ENCODE measurements at regions not wholly inside any gene's neighbourhood (a gene's known extent, or its start where the extent isn't known, plus 50 kb on each side); places are given as distances from the start of the nearest gene placed in this dataset.

DNA sequence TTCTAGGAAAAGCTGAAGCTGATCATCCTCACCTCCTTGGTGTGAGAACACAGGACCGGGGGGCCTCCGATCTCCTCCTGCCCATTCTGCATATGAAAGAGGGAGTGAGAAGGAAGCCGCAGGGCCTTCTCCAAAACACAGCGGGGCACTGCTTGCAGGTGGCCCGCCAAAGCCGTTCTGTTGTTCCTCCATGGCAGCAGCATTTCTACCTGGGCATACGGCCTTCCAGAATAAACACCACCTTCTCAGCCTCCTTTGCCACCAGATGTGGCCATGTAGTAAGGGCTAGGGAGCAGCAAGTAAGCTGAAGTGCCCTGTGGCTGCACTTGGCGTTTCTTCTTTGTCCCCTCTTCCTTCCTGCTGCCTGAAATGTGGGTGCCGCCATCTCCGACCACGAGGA is 214.9 kb downstream of the TOMM20 start:
- no peaks in the 10 kb centered on the region for H4K20me1 ChIP-seq (ENCODE audit: insufficient read depth, low read length)
- H3K4me1 ChIP-seq (ENCODE audit: insufficient read depth, low read length) = peaks cover 47% of the 10 kb centered on the region
- no peak overlapping the region for H3K4me3 ChIP-seq (replicated peaks in 1 of 3; ENCODE audit: insufficient read depth in 1 of 3, low read depth in 2 of 3, low read length in 3 of 3)
- in situ Hi-C loops (cut with HindIII; ENCODE audit: extremely low pct_ligation_motif_present, low pct_unique_long_range_greater_than_20kb) = no loop called here
- no peak for FAIRE-seq
- no peak overlapping the region for H3K4me2 ChIP-seq (ENCODE audit: low read depth, low read length)
- no peaks in the 10 kb centered on the region for H3K27me3 ChIP-seq (ENCODE audit: control insufficient read depth in 1 of 2, insufficient read depth in 2 of 2, low read length in 2 of 2)
- no peaks in the 10 kb centered on the region for H3K79me2 ChIP-seq (ENCODE audit: insufficient read depth, low read length)
- no peaks in the 10 kb centered on the region for H3K9me3 ChIP-seq (ENCODE audit: low read length)
- no peak overlapping the region for H2AFZ ChIP-seq (ENCODE audit: low read length)
- TF ChIP-seq HOXA3 (CRISPR knock-in tag; IDR thresholded peaks at IDR 0.05) (no peak), SOX13 (IDR thresholded peaks at IDR 0.05) (no peak), SOX13 (CRISPR knock-in tag; conservative IDR thresholded peaks at IDR 0.05 in 1 of 2, IDR thresholded peaks at IDR 0.05 in 1 of 2) (no peak), SALL2 (CRISPR knock-in tag; IDR thresholded peaks at IDR 0.05) (no peak)
- TF ChIP-seq, protein P1, sequence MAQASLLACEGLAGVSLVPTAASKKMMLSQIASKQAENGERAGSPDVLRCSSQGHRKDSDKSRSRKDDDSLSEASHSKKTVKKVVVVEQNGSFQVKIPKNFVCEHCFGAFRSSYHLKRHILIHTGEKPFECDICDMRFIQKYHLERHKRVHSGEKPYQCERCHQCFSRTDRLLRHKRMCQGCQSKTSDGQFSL (CRISPR knock-in tag; IDR thresholded peaks at IDR 0.05) = no peak
- CTCF ChIA-PET (ENCODE audit: low intra/inter-chr PET ratio, low total read pairs) = no interaction called here
- 92% methylated on average over 11 of the region's 11 CpGs for WGBS (ENCODE audit: low lambda C conversion rate)
- POLR2A ChIA-PET = no interaction called here
- no peaks in the 10 kb centered on the region for H3K36me3 ChIP-seq (replicated peaks in 1 of 2; ENCODE audit: control insufficient read depth in 1 of 2, insufficient read depth in 2 of 2, low read length in 2 of 2)
- intact Hi-C loops (cut with micrococcal nuclease; ENCODE audit: unreplicated experiment) = no loop called here
- no peak for DNase-seq (ENCODE audit: low spot score)
- no peak overlapping the region for H3K9ac ChIP-seq (ENCODE audit: insufficient read depth, low read depth, low read length)
- ATAC-seq = no peak
- no TSS peak for BruUV-seq (replicated peaks)
- no peak overlapping the region for H3K27ac ChIP-seq (ENCODE audit: extremely low read length, insufficient read depth, low read length)

DNA sequence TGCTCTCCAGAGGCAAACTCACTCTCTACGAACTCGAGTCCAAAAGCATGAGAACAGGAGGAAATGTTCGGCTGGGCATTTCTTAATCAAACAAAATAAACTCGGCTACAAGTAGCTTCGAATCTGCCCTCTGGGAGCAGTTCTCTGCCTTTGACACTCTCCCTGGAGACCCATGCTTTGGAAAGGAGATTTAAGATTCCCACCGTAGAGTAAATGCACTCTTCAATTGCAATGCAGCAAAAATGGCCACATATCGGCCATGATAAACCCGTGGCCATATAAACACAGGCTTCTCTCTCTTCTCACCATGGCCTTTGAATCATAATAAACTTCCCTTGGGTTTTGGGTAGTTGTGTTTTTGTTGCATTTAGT is 215.4 kb downstream of the TOMM20 start:
- Histone ChIP-seq H3K9ac (ENCODE audit: insufficient read depth, low read depth, low read length) (no peak overlapping the region), H3K79me2 (ENCODE audit: insufficient read depth, low read length) (no peaks in the 10 kb centered on the region), H4K20me1 (ENCODE audit: insufficient read depth, low read length) (no peaks in the 10 kb centered on the region), H3K4me1 (ENCODE audit: insufficient read depth, low read length) (peaks cover 47% of the 10 kb centered on the region), H3K27ac (ENCODE audit: extremely low read length, insufficient read depth, low read length) (no peak overlapping the region), H3K27me3 (ENCODE audit: control insufficient read depth in 1 of 2, insufficient read depth in 2 of 2, low read length in 2 of 2) (no peaks in the 10 kb centered on the region), H3K36me3 (replicated peaks in 1 of 2; ENCODE audit: control insufficient read depth in 1 of 2, insufficient read depth in 2 of 2, low read length in 2 of 2) (no peaks in the 10 kb centered on the region), H3K9me3 (ENCODE audit: low read length) (no peaks in the 10 kb centered on the region), H3K4me2 (ENCODE audit: low read depth, low read length) (no peak overlapping the region), H3K4me3 (replicated peaks in 1 of 3; ENCODE audit: insufficient read depth in 1 of 3, low read depth in 2 of 3, low read length in 3 of 3) (no peak overlapping the region), H2AFZ (ENCODE audit: low read length) (no peak overlapping the region)
- FAIRE-seq = no peak
- POLR2A ChIA-PET = no interaction called here
- no peak for ATAC-seq
- intact Hi-C loops (cut with micrococcal nuclease; ENCODE audit: unreplicated experiment) = no loop called here
- 77% methylated on average over 8 of the region's 8 CpGs for WGBS (ENCODE audit: low lambda C conversion rate)
- no peak for DNase-seq (ENCODE audit: low spot score)
- no TSS peak for BruUV-seq (replicated peaks)
- CTCF ChIA-PET (ENCODE audit: low intra/inter-chr PET ratio, low total read pairs) = no interaction called here
- in situ Hi-C loops (cut with HindIII; ENCODE audit: extremely low pct_ligation_motif_present, low pct_unique_long_range_greater_than_20kb) = no loop called here
- TF ChIP-seq NCOR1 (IDR thresholded peaks at IDR 0.05; ENCODE audit: borderline replicate concordance, low read length) (no peak), ZNF816 (CRISPR knock-in tag; IDR thresholded peaks at IDR 0.05; ENCODE audit: borderline replicate concordance) (no peak), SALL2 (CRISPR knock-in tag; IDR thresholded peaks at IDR 0.05) (no peak)
- TF ChIP-seq, protein P2, sequence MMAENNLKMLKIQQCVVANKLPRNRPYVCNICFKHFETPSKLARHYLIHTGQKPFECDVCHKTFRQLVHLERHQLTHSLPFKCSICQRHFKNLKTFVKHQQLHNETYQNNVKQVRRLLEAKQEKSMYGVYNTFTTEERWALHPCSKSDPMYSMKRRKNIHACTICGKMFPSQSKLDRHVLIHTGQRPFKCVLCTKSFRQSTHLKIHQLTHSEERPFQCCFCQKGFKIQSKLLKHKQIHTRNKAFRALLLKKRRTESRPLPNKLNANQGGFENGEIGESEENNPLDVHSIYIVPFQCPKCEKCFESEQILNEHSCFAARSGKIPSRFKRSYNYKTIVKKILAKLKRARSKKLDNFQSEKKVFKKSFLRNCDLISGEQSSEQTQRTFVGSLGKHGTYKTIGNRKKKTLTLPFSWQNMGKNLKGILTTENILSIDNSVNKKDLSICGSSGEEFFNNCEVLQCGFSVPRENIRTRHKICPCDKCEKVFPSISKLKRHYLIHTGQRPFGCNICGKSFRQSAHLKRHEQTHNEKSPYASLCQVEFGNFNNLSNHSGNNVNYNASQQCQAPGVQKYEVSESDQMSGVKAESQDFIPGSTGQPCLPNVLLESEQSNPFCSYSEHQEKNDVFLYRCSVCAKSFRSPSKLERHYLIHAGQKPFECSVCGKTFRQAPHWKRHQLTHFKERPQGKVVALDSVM (CRISPR knock-in tag; IDR thresholded peaks at IDR 0.05) = no peak
- TF ChIP-seq, protein P3, sequence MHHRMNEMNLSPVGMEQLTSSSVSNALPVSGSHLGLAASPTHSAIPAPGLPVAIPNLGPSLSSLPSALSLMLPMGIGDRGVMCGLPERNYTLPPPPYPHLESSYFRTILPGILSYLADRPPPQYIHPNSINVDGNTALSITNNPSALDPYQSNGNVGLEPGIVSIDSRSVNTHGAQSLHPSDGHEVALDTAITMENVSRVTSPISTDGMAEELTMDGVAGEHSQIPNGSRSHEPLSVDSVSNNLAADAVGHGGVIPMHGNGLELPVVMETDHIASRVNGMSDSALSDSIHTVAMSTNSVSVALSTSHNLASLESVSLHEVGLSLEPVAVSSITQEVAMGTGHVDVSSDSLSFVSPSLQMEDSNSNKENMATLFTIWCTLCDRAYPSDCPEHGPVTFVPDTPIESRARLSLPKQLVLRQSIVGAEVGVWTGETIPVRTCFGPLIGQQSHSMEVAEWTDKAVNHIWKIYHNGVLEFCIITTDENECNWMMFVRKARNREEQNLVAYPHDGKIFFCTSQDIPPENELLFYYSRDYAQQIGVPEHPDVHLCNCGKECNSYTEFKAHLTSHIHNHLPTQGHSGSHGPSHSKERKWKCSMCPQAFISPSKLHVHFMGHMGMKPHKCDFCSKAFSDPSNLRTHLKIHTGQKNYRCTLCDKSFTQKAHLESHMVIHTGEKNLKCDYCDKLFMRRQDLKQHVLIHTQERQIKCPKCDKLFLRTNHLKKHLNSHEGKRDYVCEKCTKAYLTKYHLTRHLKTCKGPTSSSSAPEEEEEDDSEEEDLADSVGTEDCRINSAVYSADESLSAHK (CRISPR knock-in tag; IDR thresholded peaks at IDR 0.05; ENCODE audit: borderline replicate concordance) = no peak
- TF ChIP-seq, protein P4, sequence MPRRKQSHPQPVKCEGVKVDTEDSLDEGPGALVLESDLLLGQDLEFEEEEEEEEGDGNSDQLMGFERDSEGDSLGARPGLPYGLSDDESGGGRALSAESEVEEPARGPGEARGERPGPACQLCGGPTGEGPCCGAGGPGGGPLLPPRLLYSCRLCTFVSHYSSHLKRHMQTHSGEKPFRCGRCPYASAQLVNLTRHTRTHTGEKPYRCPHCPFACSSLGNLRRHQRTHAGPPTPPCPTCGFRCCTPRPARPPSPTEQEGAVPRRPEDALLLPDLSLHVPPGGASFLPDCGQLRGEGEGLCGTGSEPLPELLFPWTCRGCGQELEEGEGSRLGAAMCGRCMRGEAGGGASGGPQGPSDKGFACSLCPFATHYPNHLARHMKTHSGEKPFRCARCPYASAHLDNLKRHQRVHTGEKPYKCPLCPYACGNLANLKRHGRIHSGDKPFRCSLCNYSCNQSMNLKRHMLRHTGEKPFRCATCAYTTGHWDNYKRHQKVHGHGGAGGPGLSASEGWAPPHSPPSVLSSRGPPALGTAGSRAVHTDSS (CRISPR knock-in tag; conservative IDR thresholded peaks at IDR 0.05) = no peak
